ENCODE measurements at regions not wholly inside any gene's neighbourhood (a gene's known extent, or its start where the extent isn't known, plus 50 kb on each side); places are given as distances from the start of the nearest gene placed in this dataset.

DNA sequence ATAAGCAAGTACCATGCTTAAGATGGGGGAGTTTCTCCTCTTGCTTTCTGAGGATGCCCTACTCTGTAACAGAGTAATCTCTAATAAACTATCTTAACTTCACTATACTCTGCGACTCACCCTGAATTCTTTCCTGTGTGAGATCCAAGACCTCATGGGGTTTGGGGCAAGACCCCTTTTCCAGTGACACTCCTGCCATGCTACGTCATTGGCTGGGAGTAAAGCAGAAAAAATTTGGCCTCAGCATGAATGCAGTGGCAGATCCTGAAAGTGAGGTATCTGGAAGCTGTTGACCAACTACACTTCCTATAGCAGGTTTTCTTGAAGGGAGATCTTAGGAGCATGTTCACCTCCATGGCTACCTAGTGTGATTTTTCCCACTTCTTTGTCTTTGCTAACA lies 109.1 kb upstream of the MED14 start:
- TF ChIP-seq, protein P1, sequence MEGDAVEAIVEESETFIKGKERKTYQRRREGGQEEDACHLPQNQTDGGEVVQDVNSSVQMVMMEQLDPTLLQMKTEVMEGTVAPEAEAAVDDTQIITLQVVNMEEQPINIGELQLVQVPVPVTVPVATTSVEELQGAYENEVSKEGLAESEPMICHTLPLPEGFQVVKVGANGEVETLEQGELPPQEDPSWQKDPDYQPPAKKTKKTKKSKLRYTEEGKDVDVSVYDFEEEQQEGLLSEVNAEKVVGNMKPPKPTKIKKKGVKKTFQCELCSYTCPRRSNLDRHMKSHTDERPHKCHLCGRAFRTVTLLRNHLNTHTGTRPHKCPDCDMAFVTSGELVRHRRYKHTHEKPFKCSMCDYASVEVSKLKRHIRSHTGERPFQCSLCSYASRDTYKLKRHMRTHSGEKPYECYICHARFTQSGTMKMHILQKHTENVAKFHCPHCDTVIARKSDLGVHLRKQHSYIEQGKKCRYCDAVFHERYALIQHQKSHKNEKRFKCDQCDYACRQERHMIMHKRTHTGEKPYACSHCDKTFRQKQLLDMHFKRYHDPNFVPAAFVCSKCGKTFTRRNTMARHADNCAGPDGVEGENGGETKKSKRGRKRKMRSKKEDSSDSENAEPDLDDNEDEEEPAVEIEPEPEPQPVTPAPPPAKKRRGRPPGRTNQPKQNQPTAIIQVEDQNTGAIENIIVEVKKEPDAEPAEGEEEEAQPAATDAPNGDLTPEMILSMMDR (IDR thresholded peaks at IDR 0.05; ENCODE audit: low read depth, low read length, missing control alignments), result no peak
- Histone ChIP-seq H3K36me3 (replicated peaks) (no peaks in the 10 kb centered on the region), H3K27me3 (replicated peaks) (no peaks in the 10 kb centered on the region), H3K27ac (peak overlapping the region; percentile 99), H3K4me3 (ENCODE audit: low read depth, low read length) (no peak overlapping the region)
- DNase-seq, result peak; percentile 33
- in situ Hi-C loops (cut with HindIII; ENCODE audit: low pct_ligation_motif_present, low sequenced_read_pairs), result no loop called here

DNA sequence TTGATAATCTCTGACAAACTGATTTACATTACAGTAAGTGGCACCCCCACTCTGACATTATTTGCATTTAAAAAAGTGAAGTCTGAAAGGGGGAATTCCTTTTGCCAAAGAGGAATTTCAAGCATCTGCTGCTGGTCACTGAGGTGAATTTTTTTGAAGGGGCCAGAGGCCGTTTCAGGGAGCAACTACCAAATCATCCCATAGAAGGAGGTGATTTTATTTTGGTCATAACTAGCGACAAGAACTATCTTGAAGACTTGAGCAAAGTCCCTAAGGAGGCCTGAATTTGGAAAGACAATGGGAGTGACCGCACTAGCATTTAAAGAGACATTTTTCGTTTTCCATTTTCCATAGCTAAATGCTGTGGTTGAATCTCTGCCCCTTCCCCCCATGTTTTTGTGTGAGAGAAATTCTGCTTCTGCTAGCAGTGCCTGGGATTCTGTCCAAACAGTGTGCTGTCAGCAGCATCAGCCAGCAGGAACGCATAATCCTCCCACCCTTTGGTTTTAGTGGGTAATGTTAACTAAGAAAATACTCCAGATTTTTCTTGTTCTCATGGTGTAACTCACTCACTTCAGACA lies 110.1 kb upstream of the MED14 start:
- peak overlapping the region; percentile 99 for H3K27ac ChIP-seq
- TF ChIP-seq, protein P1 (IDR thresholded peaks at IDR 0.05; ENCODE audit: low read depth, low read length, missing control alignments), result no peak
- peak overlapping the region; percentile 20 for H3K4me3 ChIP-seq (ENCODE audit: low read depth, low read length)
- DNase-seq, result peak; percentile 90
- H3K27me3 ChIP-seq (replicated peaks), result no peaks in the 10 kb centered on the region
- in situ Hi-C loops (cut with HindIII; ENCODE audit: low pct_ligation_motif_present, low sequenced_read_pairs), result no loop called here
- no peaks in the 10 kb centered on the region for H3K36me3 ChIP-seq (replicated peaks)

DNA sequence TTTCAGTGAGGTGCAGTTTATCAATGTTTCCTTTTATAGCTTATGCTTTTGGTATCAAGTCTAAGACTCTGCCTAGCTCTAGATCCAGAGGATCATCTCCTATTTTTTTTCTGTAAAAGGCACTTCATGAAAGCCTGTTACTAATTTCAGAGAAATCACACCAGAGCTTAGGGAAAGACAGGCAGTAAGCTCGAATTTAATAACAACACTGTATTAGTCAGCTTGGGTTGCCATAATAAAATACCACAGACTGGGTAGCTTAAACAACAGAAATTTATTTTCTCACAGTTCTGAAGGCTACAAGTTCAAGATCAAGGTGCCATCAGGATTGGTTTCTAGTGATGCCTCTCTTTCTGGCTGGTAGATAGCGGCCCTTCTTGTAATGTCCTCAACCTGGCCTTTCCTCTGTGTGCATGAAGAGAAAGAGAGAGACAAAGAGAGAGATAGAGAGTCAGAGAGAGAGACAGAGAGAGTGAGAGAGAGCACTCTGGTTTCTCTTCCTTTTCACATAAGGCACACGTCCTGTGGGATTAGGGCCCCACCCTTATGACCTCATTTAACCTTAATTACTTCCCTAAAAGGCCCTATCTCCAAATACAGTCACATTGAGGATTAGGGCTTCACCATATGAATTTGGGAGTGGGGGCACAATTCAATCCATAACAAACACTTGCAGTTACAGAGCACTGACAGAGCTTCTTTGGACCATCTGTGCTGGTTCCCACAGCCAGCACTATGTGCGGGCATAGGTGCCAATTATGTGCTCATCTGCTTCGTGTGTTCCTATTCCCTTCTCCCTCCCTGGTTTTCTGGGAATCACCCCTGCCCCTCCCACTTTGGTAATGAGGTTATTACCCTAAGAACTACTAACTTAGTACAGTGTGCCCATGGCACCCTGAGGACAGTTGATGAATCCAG lies 114.8 kb upstream of the MED14 start:
- TF ChIP-seq, protein P1 (IDR thresholded peaks at IDR 0.05; ENCODE audit: low read depth, low read length, missing control alignments), result no peak
- in situ Hi-C loops (cut with HindIII; ENCODE audit: low pct_ligation_motif_present, low sequenced_read_pairs), result no loop called here
- H3K4me3 ChIP-seq (ENCODE audit: low read depth, low read length), result no peak overlapping the region
- DNase-seq, result no peak
- H3K36me3 ChIP-seq (replicated peaks), result no peaks in the 10 kb centered on the region
- no peak overlapping the region for H3K27ac ChIP-seq
- no peaks in the 10 kb centered on the region for H3K27me3 ChIP-seq (replicated peaks)

DNA sequence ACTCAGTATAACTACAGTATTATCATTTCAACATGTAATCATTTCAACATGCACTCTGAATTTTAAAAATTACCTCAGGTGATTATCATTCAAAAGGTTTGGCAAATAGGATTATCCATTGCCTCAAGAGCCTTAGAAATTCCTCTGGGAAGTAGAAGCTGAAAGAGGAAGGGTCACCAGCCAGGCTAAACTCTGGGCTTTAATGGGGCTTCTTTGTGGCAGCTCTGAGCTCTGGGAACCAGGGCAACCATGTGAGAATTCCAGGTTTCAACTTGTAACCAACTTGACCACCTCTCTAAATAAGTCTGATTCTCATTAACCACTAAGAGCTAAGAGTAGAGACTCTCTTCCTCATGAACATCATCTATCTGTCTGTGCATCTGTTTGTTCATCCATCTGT lies 117.2 kb upstream of the MED14 start:
- no peaks in the 10 kb centered on the region for H3K36me3 ChIP-seq (replicated peaks)
- in situ Hi-C loops (cut with HindIII; ENCODE audit: low pct_ligation_motif_present, low sequenced_read_pairs), result no loop called here

DNA sequence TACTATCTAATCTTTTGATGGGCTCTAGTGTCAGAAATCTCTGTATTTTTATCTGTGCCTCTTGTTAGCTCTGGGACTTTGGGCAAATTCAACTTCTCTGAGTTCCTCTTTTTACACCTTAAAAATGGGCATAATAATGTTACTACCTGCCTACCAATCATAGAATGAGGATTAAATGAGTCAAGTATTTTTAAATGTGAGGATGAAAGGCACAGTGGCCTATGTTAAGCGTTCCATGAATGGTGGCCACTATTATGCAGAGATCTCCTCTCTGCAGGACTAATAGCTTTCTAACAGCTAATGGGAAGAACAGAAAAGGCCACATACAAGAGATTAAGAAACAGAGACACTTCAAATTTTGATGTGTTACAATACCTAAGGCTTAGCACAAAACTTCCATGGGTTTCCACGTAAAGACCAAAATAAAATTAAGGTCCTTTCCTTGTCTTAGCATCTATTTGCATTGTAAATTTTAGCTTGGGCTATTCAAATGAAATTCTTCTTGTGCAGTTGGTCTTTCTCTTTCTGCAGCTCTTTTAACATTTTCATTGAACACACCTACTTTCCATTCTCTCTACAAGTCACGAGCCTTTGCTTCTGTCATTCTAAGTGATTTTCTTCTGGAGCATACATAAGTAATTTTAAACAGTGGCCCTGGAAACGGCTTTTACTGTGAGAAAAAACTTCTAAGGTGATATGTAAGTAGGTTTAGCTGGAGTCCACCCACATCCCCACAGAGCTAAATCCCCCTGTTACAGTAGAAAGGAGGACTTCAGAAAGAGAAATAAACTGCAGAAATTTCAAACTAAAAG lies 117.9 kb upstream of the MED14 start:
- Histone ChIP-seq H3K27ac (no peak overlapping the region), H3K36me3 (replicated peaks) (no peaks in the 10 kb centered on the region), H3K27me3 (replicated peaks) (no peaks in the 10 kb centered on the region), H3K4me3 (ENCODE audit: low read depth, low read length) (no peak overlapping the region)
- in situ Hi-C loops (cut with HindIII; ENCODE audit: low pct_ligation_motif_present, low sequenced_read_pairs), result no loop called here
- DNase-seq, result no peak
- TF ChIP-seq, protein P1 (IDR thresholded peaks at IDR 0.05; ENCODE audit: low read depth, low read length, missing control alignments), result no peak

More for the DNA sequence above, 117.2 kb upstream of the MED14 start:
- Histone ChIP-seq H3K4me3 (ENCODE audit: low read depth, low read length) (no peak overlapping the region), H3K27ac (no peak overlapping the region), H3K27me3 (replicated peaks) (no peaks in the 10 kb centered on the region)
- TF ChIP-seq, protein P1 (IDR thresholded peaks at IDR 0.05; ENCODE audit: low read depth, low read length, missing control alignments), result no peak
- DNase-seq, result no peak
